ENCODE measurements at regions not wholly inside any gene's neighbourhood (a gene's known extent, or its start where the extent isn't known, plus 50 kb on each side); places are given as distances from the start of the nearest gene placed in this dataset.

GRCh38 chr2:236336575-236337464 is 72.6 kb upstream of the ASB18 start:
- Histone ChIP-seq H3K36me3 (replicated peaks; ENCODE audit: insufficient read depth, low read depth) (no peaks in the 10 kb centered on the region), H4K20me1 (ENCODE audit: insufficient read depth, poor library complexity, severe bottlenecking) (no peaks in the 10 kb centered on the region), H2AFZ (no peak overlapping the region), H3K27ac (peak overlapping the region; percentile 5), H3K4me3 (no peak overlapping the region), H3K27me3 (no peaks in the 10 kb centered on the region), H3K4me2 (peak overlapping the region; percentile 37), H3K9me3 (ENCODE audit: low read depth) (no peaks in the 10 kb centered on the region), H3K79me2 (no peaks in the 10 kb centered on the region), H3K9me2 (replicated peaks; ENCODE audit: insufficient read depth) (no peaks in the 10 kb centered on the region), H3K4me1 (ENCODE audit: insufficient read depth) (peaks cover 2% of the 10 kb centered on the region)
- TF ChIP-seq CTCF (IDR thresholded peaks at IDR 0.05; ENCODE audit: poor library complexity) (no peak), EZH2 (IDR thresholded peaks at IDR 0.05; ENCODE audit: borderline replicate concordance) (no peak), EZH2phosphoT487 (IDR thresholded peaks at IDR 0.05; ENCODE audit: low read depth, severe bottlenecking, unreplicated experiment) (no peak)
- WGBS (ENCODE audit: low lambda C conversion rate, missing lambda C conversion rate) = 94% methylated on average over 29 of the region's 30 CpGs
- no peak for DNase-seq (ENCODE audit: low spot score)

DNA sequence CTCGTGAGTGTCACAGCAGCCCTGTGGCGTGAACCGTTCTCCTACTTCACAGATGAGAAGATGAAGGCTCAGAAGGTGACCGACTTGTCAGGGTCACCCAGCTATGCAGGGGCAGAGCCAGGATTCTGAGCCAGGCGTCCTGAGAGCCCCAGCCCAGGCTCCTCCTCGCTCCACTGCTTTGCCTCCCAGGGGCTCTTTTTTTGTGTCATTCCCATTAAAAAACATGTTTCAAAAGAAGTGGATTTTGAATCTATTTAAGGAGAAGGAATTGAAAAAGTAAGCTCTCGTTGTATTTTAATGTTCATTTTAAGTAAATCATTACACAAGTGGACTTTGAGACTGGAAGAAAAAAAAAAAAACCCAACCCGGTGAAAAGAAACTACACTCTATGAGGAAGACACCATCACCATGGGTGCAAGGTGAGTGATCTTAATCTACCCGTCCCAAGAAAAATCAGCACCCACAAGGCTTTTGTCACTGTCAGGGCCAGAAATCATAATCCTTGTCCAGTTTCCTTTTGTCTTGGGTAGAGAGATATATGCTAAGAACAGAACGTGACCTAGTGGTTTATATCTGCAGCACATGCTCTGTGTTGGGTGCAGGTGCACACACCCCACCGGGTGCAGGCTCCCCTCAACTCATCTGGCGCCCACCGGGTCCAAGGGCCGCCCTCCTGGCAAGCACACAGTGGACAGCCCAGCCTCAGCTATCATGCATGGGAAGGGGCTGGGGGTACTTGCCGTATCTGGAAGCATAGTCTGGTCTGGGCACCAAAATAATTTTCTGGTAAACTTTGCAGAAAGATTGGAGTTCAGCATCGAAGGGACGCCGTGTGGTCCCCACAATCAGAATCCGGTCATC is 73.5 kb upstream of the ASB18 start:
- Histone ChIP-seq H3K36me3 (replicated peaks; ENCODE audit: insufficient read depth, low read depth) (no peaks in the 10 kb centered on the region), H3K27ac (peak overlapping the region; percentile 5), H3K9me2 (replicated peaks; ENCODE audit: insufficient read depth) (no peaks in the 10 kb centered on the region), H2AFZ (no peak overlapping the region), H3K27me3 (no peaks in the 10 kb centered on the region), H3K9me3 (ENCODE audit: low read depth) (no peaks in the 10 kb centered on the region), H3K4me3 (no peak overlapping the region), H3K79me2 (no peaks in the 10 kb centered on the region), H3K4me2 (peak overlapping the region; percentile 37), H3K4me1 (ENCODE audit: insufficient read depth) (peaks cover 2% of the 10 kb centered on the region), H4K20me1 (ENCODE audit: insufficient read depth, poor library complexity, severe bottlenecking) (no peaks in the 10 kb centered on the region)
- no peak for DNase-seq (ENCODE audit: low spot score)
- TF ChIP-seq EZH2 (IDR thresholded peaks at IDR 0.05; ENCODE audit: borderline replicate concordance) (no peak), CTCF (IDR thresholded peaks at IDR 0.05; ENCODE audit: poor library complexity) (no peak), EZH2phosphoT487 (IDR thresholded peaks at IDR 0.05; ENCODE audit: low read depth, severe bottlenecking, unreplicated experiment) (no peak)
- WGBS (ENCODE audit: low lambda C conversion rate, missing lambda C conversion rate) = 89% methylated on average over 19 of the region's 19 CpGs

GRCh38 chr2:236338495-236339184 is 74.4 kb upstream of the ASB18 start:
- peak overlapping the region; percentile 31 for H3K4me2 ChIP-seq
- DNase-seq (ENCODE audit: low spot score) = peak; percentile 56
- H3K36me3 ChIP-seq (replicated peaks; ENCODE audit: insufficient read depth, low read depth) = no peaks in the 10 kb centered on the region
- H2AFZ ChIP-seq = no peak overlapping the region
- no peaks in the 10 kb centered on the region for H3K79me2 ChIP-seq
- no peak overlapping the region for H3K4me3 ChIP-seq
- H3K9me3 ChIP-seq (ENCODE audit: low read depth) = no peaks in the 10 kb centered on the region
- no peaks in the 10 kb centered on the region for H3K9me2 ChIP-seq (replicated peaks; ENCODE audit: insufficient read depth)
- H3K4me1 ChIP-seq (ENCODE audit: insufficient read depth) = peaks cover 2% of the 10 kb centered on the region
- TF ChIP-seq EZH2 (IDR thresholded peaks at IDR 0.05; ENCODE audit: borderline replicate concordance) (no peak), CTCF (IDR thresholded peaks at IDR 0.05; ENCODE audit: poor library complexity) (no peak), EZH2phosphoT487 (IDR thresholded peaks at IDR 0.05; ENCODE audit: low read depth, severe bottlenecking, unreplicated experiment) (no peak)
- WGBS (ENCODE audit: low lambda C conversion rate, missing lambda C conversion rate) = 56% methylated on average over 12 of the region's 12 CpGs
- peak overlapping the region; percentile 27 for H3K27ac ChIP-seq
- no peaks in the 10 kb centered on the region for H3K27me3 ChIP-seq
- no peaks in the 10 kb centered on the region for H4K20me1 ChIP-seq (ENCODE audit: insufficient read depth, poor library complexity, severe bottlenecking)

All from hepatocyte (in vitro differentiated cells).